AG20443 (cell line): ENCODE measurements at regions not wholly inside any gene's neighbourhood (a gene's known extent, or its start where the extent isn't known, plus 50 kb on each side); places are given as distances from the start of the nearest gene placed in this dataset.
"Not testable (repeated sequence)": the region's sequence is repeated elsewhere in the genome, so short reads cannot be mapped to it uniquely, and the experiment has no call there.

Experiments
- DNase-seq: peaks from one replicate; pipeline ENCODE4 v3.0.0; 2012; ENCODE audit warnings: low spot score, mixed read lengths

DNA sequence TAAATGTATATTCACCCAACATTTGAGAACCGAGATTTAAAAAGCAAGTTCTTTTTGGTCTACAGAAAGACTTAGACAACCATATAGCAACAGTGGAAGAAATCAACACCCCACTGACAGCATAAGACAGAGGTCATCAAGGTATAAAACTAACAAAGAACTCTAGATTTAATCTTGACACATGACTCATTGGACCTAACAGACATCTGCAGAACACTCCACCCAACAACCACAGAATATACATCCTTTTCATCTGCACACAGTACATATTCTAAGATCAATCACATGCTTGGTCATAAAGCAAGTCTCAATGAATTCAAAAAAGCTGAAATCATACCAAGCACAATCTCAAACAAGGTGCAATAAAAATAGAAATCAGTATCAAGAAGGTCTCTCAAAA, 65.8 kb downstream of the SPIN4 start:
- DNase-seq = no peak

DNA sequence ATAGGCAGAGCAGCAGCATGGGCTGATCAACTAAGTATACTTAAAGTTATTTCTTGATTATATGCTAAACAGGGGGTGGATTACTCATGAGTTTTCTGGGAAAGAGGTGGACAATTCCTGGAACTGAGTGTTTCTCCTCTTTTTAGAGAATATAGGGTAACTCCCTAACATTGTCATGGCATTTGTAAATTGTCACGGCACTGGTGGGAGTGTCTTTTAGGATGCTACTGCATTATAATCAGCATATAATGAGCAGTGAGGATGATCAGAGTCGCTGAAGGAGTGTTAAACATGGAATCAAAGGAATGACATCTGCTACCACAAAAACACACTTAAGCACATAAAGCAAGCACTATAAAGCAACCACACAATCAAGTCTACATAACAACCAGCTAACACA, 66.5 kb downstream of the SPIN4 start:
- DNase-seq = no peak

GRCh38 chrX:63283348-63283747, 67.8 kb downstream of the SPIN4 start:
- DNase-seq = peak; percentile 13

GRCh38 chrX:63282828-63283227, 68.3 kb downstream of the SPIN4 start:
- DNase-seq = no peak

GRCh38 chrX:63282077-63282476, 69.1 kb downstream of the SPIN4 start:
- no peak for DNase-seq

DNA sequence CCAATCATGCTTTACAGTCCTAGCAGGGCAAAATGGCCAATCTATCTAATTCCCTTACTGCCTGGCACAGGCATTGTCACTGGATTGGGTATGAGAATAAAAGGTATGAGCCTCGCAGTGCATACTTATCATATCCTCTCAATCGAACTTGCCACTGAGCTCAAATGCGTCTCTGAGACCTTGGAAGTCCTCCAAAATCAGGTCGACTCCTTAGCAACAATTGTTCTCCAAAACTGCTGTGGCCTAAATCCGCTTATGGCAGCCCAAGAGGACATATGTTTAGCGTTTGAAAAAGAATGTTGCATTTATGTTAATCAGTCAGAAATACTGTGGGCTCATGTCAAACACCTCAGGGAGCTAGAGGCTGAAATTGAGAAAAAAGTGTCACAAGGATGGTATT, 69.7 kb downstream of the SPIN4 start:
- DNase-seq = no peak

GRCh38 chrX:63277394-63277793, 73.7 kb downstream of the SPIN4 start:
- DNase-seq = not testable (repeated sequence)

- peak; percentile 59 for DNase-seq
Measured at GRCh38 chrX:63275127-63275526, 76.0 kb downstream of the SPIN4 start.

DNA sequence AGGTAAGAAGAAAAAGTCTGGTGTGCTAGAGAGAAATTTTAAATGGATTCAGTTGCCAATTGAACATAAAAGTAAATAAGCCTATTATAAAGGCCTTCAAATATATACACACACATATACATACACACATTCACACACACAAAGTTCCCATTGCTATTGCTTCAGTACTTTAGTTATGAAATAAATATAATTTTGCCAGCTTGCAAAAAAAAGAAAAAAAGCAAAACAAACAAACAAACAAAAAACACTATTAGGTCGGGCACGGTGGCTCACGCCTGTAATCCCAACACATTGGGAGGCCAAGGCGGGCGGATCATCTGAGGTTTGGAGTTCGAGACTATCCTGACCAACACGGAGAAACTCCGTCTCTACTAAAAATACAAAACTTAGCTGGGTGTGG, 80.3 kb downstream of the SPIN4 start:
- no peak for DNase-seq

- DNase-seq = peak; percentile 25
Measured at GRCh38 chrX:63258144-63258543, 93.0 kb downstream of the SPIN4 start.

GRCh38 chrX:63250253-63250868, 100.8 kb downstream of the SPIN4 start:
- DNase-seq = peak; percentile 21

DNA sequence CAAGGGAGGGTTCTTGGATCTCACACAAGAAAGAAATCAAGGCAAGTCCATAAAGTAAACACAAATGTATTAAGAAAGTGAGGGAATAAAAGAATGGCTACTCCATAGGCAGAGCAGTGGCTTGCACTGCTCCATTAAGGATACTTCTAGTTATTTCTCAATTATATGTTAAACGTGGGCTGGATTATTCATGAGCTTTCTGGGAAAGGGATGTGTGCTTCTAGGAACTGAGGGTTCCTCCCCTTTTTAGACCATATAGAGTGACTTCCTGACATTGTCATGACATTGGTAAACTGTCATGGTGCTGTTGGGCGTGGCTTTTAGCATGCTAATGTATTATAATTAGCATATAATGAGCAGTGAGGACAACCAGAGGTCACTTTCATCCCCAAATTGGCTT, 108.4 kb downstream of the SPIN4 start:
- not testable (repeated sequence) for DNase-seq

DNA sequence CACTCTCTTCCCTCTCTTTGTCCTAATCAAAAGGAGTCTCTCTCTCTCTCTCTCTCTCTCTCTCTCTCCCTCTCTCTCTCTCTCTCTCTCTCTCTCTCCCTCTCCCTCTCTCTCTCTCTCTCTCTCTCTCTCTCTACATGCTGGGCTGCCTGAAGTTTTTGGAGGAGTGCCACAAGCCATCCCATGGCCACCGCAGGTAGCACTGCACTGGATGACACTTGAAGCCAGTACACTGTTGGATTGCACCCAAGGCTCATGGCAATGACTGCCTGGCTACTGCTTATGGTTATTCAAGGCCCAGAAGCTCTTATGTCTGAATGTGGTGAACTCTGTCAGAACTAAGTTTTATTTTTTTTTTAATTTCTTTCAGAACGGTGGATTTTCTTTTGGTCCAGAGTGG, 115.2 kb downstream of the SPIN4 start:
- not testable (repeated sequence) for DNase-seq

GRCh38 chrX:63233013-63233412, 118.1 kb downstream of the SPIN4 start:
- not testable (repeated sequence) for DNase-seq

GRCh38 chrX:63218202-63218601, 132.9 kb downstream of the SPIN4 start:
- not testable (repeated sequence) for DNase-seq

- DNase-seq = not testable (repeated sequence)
Measured at GRCh38 chrX:63217549-63217948, 133.6 kb downstream of the SPIN4 start.

DNA sequence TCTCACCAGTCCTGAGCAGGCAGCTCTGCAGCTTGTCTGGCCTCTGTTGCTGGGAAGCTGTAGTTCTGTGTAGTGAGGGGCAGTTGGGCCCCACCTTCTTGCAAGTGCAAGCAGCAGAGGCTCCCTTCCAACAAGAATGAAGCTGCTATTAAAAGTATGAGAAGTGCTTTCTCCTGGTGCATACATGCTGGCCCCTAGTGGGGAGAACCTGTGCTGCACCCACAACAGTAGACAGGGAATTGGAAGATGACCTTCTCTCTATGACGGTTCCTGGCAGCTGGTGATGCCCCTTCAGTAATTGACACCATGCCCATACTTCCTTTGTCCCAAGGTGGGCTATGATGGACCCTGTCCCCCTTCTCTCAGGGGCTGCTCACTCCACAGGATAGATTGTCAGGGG, 141.5 kb downstream of the SPIN4 start:
- not testable (repeated sequence) for DNase-seq

DNA sequence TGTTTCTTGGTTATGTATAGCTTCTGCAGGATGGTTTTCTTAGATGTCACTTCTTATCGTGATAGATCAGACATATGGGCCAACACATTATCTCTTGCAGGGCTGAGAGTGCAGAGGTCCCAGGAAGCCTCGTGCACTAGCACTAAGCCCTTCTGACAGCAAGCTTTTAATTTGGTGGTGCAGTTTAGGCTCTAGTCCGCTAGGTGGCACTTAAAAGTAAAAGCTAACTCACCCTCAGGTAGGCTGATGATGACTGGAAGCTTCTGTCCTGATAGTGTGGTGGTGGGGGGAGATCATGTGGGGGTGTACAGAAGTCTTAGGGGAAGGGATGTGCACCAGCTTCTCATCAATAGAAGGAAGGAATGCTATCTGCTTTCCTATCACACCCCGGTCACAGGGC, 142.0 kb downstream of the SPIN4 start:
- DNase-seq = not testable (repeated sequence)

DNA sequence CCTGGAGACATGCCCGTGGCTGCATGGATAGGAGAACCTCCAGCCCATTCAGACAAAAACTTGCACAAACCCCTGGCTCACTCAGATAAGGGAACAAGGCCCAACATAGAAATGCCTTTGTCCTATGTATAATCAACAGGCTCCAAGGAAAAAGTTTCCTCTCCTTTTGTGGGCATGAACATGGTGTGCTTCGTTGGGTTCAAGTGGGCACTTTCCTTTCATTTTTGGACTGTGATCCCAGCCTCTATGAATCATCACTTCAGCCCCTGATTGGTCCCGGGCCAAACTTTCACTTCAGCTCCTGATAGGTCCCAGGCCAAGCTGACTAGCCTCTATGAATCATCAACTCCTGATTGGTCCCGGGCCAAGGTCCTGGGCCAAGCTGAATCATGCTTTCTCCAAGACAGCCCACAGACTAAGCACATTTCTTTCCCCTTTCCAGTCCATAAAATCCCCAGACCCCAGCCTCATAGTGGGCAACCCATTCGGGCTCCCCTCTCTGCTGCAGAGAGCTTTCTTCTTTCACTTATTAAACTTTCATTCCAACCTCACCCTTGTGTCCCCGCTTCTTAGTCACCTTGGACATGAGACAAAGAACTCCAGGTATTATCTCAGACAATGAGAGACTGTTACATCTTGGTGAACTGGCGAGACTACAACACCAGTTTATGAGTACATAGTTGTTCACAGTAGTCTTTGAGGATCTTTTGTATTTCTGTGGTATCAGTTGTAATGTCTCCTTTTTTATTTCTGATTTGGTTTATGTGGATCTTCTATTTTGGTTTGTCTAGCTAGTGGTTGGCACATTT, 146.7 kb downstream of the SPIN4 start:
- not testable (repeated sequence) for DNase-seq

- DNase-seq = not testable (repeated sequence)
Measured at GRCh38 chrX:63201987-63202386, 149.1 kb downstream of the SPIN4 start.

DNA sequence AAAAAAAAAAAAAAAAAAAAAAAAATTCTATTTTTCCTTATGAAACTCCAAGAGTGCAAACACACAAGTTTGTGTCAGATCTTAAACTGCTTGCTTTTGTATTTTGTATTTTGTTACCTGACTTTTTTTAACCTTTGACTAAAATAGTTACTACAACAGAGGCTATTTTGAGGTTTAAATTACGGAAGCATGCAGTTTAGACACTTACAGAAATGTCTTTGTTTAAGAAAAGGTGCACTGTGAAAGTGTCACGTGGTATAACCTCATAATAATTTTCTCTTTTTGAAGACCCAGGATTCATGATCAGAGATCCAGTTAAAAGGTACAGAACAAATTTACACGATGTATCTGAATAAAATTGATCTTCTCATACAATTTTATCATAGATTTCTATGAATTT, 152.4 kb downstream of the SPIN4 start:
- not testable (repeated sequence) for DNase-seq

- DNase-seq = not testable (repeated sequence)
Measured at GRCh38 chrX:63192366-63193041, 158.6 kb downstream of the SPIN4 start.

- no peak for DNase-seq
Measured at GRCh38 chrX:63186137-63186536, 165.0 kb downstream of the SPIN4 start.
